ENCODE measurements at regions not wholly inside any gene's neighbourhood (a gene's known extent, or its start where the extent isn't known, plus 50 kb on each side); places are given as distances from the start of the nearest gene placed in this dataset.

GRCh38 chr2:41914936-41915335, 132.9 kb upstream of the PKDCC start:
- no peaks in the 10 kb centered on the region for H3K9me3 Mint-ChIP-seq
- no peak overlapping the region for H3K27ac Mint-ChIP-seq
- DNase-seq (ENCODE audit: low spot score in 2 of 2) (no peak), ATAC-seq (no peak)
- no peaks in the 10 kb centered on the region for H3K36me3 Mint-ChIP-seq

GRCh38 chr2:41916177-41916576, 131.6 kb upstream of the PKDCC start:
- DNase-seq (ENCODE audit: low spot score in 2 of 2) = no peak
- Mint-ChIP-seq H3K36me3 (no peaks in the 10 kb centered on the region), H3K27ac (no peak overlapping the region), H3K9me3 (no peaks in the 10 kb centered on the region)
- no peak for ATAC-seq

- H3K9me3 Mint-ChIP-seq = no peaks in the 10 kb centered on the region
- H3K36me3 Mint-ChIP-seq = no peaks in the 10 kb centered on the region
- ATAC-seq (no peak), DNase-seq (ENCODE audit: low spot score in 2 of 2) (no peak)
- H3K27ac Mint-ChIP-seq = no peak overlapping the region
These were observed 130.2 kb upstream of the PKDCC start for GRCh38 chr2:41917587-41917986.

- H3K27ac Mint-ChIP-seq = no peak overlapping the region
- ATAC-seq = no peak
- no peaks in the 10 kb centered on the region for H3K9me3 Mint-ChIP-seq
- H3K36me3 Mint-ChIP-seq = no peaks in the 10 kb centered on the region
- no peak for DNase-seq (ENCODE audit: low spot score in 2 of 2)
These were observed 128.7 kb upstream of the PKDCC start for GRCh38 chr2:41919135-41919534.

- Mint-ChIP-seq H3K36me3 (peaks cover 0 to 5% of the 10 kb centered on the region in 2 donors), H3K27ac (no peak overlapping the region), H3K9me3 (peaks cover 0 to 3% of the 10 kb centered on the region in 2 donors)
- no peak for DNase-seq (ENCODE audit: low spot score in 2 of 2)
- no peak for ATAC-seq
These were observed 127.6 kb upstream of the PKDCC start for GRCh38 chr2:41920181-41920580.

- DNase-seq (ENCODE audit: low spot score in 2 of 2) (no peak), ATAC-seq (no peak)
- peaks cover 0 to 10% of the 10 kb centered on the region in 2 donors for H3K36me3 Mint-ChIP-seq
- H3K9me3 Mint-ChIP-seq = peaks cover 0 to 3% of the 10 kb centered on the region in 2 donors
- H3K27ac Mint-ChIP-seq = no peak overlapping the region
These were observed 127.0 kb upstream of the PKDCC start for GRCh38 chr2:41920812-41921211.

GRCh38 chr2:41922177-41922576, 125.6 kb upstream of the PKDCC start:
- no peak for DNase-seq (ENCODE audit: low spot score in 2 of 2)
- no peak overlapping the region for H3K27ac Mint-ChIP-seq
- H3K36me3 Mint-ChIP-seq = peaks cover 0 to 10% of the 10 kb centered on the region in 2 donors
- peaks cover 0 to 3% of the 10 kb centered on the region in 2 donors for H3K9me3 Mint-ChIP-seq
- ATAC-seq = no peak

GRCh38 chr2:41923156-41923786, 124.5 kb upstream of the PKDCC start:
- no peak for ATAC-seq
- DNase-seq (ENCODE audit: low spot score in 2 of 2) = no peak
- H3K36me3 Mint-ChIP-seq = peaks cover 0 to 10% of the 10 kb centered on the region in 2 donors
- H3K27ac Mint-ChIP-seq = no peak overlapping the region
- H3K9me3 Mint-ChIP-seq = peaks cover 0 to 3% of the 10 kb centered on the region in 2 donors

GRCh38 chr2:41924024-41924423, 123.8 kb upstream of the PKDCC start:
- peaks cover 0 to 3% of the 10 kb centered on the region in 2 donors for H3K9me3 Mint-ChIP-seq
- ATAC-seq (no peak), DNase-seq (ENCODE audit: low spot score in 2 of 2) (no peak)
- no peak overlapping the region for H3K27ac Mint-ChIP-seq
- peaks cover 0 to 10% of the 10 kb centered on the region in 2 donors for H3K36me3 Mint-ChIP-seq

- H3K27ac Mint-ChIP-seq = no peak overlapping the region
- peaks cover 0 to 3% of the 10 kb centered on the region in 2 donors for H3K9me3 Mint-ChIP-seq
- peaks cover 0 to 10% of the 10 kb centered on the region in 2 donors for H3K36me3 Mint-ChIP-seq
- no peak for ATAC-seq
- no peak for DNase-seq (ENCODE audit: low spot score in 2 of 2)
These were observed 123.0 kb upstream of the PKDCC start for GRCh38 chr2:41924709-41925408.

- peaks cover 0 to 3% of the 10 kb centered on the region in 2 donors for H3K9me3 Mint-ChIP-seq
These were observed 122.1 kb upstream of the PKDCC start for GRCh38 chr2:41925712-41926111.

GRCh38 chr2:41926614-41927580, 120.9 kb upstream of the PKDCC start:
- Mint-ChIP-seq H3K27ac (no peak overlapping the region), H3K9me3 (peaks cover 0 to 3% of the 10 kb centered on the region in 2 donors), H3K36me3 (peaks cover 0 to 10% of the 10 kb centered on the region in 2 donors)
- DNase-seq (ENCODE audit: low spot score in 2 of 2) (no peak), ATAC-seq (no peak)

More at GRCh38 chr2:41925712-41926111, 122.1 kb upstream of the PKDCC start:
- H3K36me3 Mint-ChIP-seq = peaks cover 0 to 10% of the 10 kb centered on the region in 2 donors
- ATAC-seq (no peak), DNase-seq (ENCODE audit: low spot score in 2 of 2) (no peak)
- no peak overlapping the region for H3K27ac Mint-ChIP-seq

GRCh38 chr2:41927581-41928264, 120.1 kb upstream of the PKDCC start:
- Mint-ChIP-seq H3K27ac (no peak overlapping the region), H3K36me3 (peaks cover 0 to 10% of the 10 kb centered on the region in 2 donors), H3K9me3 (peaks cover 0 to 3% of the 10 kb centered on the region in 2 donors)
- DNase-seq (ENCODE audit: low spot score in 2 of 2) = no peak
- ATAC-seq = no peak

GRCh38 chr2:41928526-41928925, 119.3 kb upstream of the PKDCC start:
- DNase-seq (ENCODE audit: low spot score in 2 of 2) (no peak), ATAC-seq (no peak)
- Mint-ChIP-seq H3K27ac (no peak overlapping the region), H3K9me3 (peaks cover 0 to 3% of the 10 kb centered on the region in 2 donors), H3K36me3 (peaks cover 0 to 10% of the 10 kb centered on the region in 2 donors)

GRCh38 chr2:41930807-41931566, 116.8 kb upstream of the PKDCC start:
- no peaks in the 10 kb centered on the region for H3K9me3 Mint-ChIP-seq
- no peak for ATAC-seq
- no peak overlapping the region for H3K27ac Mint-ChIP-seq
- H3K36me3 Mint-ChIP-seq = no peaks in the 10 kb centered on the region
- no peak for DNase-seq (ENCODE audit: low spot score in 2 of 2)
